GM20000 (cell line): ENCODE measurements at regions not wholly inside any gene's neighbourhood (a gene's known extent, or its start where the extent isn't known, plus 50 kb on each side); places are given as distances from the start of the nearest gene placed in this dataset.

Experiments
- DNase-seq: peaks from one replicate; pipeline ENCODE4 v3.0.0; 2012; ENCODE audit warnings: low spot score
- TF ChIP-seq, protein P1 (sequence below): IDR thresholded peaks from 2 replicates; pipeline ENCODE4 v1.5.1; 2012; ENCODE audit warnings: mild to moderate bottlenecking, control low read depth; ENCODE audit errors: extremely low read depth, missing control alignments

DNA sequence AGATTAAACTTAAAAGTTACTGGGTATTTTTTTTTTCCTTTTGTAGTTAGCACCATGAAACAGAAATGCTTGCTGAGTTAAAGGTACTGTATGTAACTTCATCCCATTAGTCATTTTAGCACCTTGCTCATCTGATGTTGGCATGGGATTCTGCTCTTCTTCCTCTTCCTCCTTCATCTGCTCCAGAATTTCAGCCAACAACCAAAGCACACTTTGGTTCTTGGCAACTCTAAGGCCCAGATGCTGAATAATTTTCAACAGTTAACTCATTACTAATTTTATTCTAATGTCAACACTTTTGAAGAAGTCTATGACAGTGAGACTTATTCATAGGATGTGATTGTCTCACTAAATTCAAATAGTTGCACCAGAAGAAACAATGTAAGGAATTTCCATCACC is 359.2 kb downstream of the KCTD12 start:
- TF ChIP-seq, protein P1, sequence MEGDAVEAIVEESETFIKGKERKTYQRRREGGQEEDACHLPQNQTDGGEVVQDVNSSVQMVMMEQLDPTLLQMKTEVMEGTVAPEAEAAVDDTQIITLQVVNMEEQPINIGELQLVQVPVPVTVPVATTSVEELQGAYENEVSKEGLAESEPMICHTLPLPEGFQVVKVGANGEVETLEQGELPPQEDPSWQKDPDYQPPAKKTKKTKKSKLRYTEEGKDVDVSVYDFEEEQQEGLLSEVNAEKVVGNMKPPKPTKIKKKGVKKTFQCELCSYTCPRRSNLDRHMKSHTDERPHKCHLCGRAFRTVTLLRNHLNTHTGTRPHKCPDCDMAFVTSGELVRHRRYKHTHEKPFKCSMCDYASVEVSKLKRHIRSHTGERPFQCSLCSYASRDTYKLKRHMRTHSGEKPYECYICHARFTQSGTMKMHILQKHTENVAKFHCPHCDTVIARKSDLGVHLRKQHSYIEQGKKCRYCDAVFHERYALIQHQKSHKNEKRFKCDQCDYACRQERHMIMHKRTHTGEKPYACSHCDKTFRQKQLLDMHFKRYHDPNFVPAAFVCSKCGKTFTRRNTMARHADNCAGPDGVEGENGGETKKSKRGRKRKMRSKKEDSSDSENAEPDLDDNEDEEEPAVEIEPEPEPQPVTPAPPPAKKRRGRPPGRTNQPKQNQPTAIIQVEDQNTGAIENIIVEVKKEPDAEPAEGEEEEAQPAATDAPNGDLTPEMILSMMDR, result no peak
- no peak for DNase-seq

DNA sequence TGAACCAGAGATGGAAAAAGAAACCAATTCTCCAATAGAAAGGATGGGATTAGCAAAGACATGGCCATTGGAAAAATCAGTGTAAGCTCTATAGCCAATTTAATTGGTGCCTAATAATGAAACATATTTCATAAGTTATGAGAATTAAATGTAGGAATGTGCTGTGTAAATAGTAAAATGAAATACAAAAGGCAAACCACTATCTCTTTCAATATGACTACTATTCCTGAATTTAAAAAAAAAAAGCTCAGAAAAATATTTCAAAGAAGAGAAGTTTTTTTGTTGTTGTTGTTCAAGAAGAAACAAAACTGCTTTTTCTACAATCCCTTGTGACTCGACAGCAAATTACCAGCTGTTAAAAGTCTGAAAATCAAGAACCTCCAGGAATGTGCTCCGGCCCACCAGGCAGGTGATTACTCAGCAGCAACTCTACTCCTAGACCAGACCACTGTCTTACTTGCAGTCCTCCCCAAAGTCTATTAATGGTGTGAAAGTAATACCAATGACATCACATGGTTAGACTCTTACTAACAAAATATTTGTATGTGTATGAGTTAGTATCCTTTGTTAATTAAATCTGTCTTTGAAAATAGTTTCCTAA is 362.4 kb downstream of the KCTD12 start:
- DNase-seq, result peak; percentile 18

DNA sequence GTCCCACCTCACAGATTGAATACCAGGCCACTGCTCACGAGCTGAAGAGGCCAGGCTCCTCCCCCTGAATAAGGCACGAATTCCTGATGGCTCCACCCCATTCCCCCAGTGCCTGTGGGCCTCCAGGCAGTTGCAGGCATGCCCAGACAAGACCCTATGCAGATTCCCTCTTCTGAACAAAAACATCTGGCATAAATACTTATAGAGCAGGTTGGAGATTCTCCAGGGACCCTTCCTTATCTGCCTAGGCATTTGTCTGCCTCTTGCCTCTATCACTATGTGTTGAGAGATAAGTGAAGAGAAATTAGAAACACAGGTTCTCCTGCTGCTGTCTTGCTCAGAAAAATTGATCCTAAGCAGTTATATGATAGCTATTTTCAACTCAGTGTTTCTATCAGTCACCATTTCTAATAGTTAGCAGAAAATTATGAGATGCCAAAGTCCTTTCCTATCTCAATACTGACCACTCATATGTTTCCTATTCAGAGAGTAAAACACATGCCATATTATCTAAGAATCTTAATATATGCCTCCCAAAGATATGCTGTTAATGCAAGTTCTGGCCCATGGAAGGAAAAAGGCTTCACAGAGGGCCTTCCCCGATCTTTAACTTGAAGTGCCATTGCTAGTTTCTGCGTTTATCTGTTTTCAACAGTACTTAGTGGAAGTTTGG is 364.0 kb downstream of the KCTD12 start:
- DNase-seq, result no peak
- TF ChIP-seq, protein P1, result no peak

More for the DNA sequence above, 362.4 kb downstream of the KCTD12 start:
- TF ChIP-seq, protein P1, result no peak

DNA sequence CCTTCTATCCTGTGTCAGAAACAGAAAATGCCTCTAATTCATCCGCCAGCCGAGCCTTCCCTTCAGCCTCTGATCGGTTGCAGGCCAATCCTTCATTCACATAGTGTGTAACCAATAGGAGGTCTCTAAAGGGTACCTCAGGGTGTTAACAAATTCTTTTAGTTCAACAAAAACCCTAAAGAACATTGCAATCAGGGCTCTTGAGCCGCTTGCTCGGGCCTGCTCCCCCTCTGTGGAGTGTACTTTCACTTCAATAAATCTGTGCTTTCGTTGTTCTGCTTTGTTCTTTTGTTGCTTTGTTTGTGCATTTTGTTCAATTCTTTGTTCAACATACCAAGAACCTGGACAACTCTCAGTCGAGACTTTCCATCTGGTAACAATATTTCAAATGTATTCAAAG is 366.5 kb downstream of the KCTD12 start:
- no peak for DNase-seq
- TF ChIP-seq, protein P1, result no peak

DNA sequence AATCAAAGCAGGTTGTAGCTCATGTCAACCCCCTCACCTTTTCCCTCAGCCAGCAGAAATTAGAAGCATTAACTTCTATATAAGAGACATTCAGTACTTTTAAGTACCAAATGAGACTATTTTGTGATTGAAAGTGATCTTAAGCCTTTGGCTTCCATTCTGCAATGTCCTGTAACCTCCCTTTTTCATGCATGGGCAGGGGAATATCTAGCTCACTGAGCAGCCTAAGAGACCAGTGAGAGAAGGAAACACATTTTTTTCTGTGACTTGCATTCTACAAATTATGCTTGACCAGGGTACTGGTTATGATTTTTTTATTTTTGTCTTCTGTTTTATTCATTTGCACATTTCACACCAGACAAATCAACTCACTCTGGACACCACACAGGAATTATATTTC is 369.6 kb downstream of the KCTD12 start:
- TF ChIP-seq, protein P1, result no peak
- no peak for DNase-seq

DNA sequence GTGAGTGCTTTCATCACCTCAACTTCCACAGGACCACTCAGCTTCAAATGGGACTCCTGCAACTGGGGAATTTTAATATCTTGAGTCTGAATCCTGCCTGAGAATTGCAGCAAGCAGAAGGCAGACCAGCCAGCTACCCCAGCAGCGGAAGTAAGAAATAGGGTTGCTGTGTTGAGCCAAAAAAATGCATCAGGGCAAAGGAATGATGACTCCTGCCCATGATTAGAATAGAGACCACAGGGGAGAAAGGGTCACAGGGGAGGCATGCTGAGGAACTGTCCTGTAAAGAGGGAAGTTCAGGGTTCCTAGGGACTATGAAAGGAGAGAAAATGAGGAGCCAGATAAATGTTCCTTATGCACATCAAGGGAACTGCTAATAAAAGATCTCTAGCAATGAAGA is 370.2 kb downstream of the KCTD12 start:
- no peak for DNase-seq

DNA sequence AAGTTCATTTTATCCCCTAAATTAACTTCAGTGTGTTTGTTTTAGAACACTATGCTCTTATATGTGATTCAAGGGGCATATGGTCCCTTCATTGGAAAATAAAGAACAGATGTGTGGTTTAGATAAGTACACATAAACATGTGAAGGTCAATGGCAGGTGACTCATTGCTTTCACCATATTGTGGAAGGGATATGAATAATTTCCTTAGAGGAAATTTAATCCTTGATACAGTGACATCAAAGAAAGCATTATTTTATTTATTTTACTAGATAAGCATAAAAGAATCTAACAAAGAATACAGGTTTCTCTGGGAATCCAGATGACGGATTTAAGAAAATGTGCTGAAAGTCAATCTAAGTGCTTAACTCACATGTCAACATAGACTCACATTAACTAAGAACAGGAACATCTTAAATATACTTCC is 373.5 kb downstream of the KCTD12 start:
- DNase-seq, result no peak
- TF ChIP-seq, protein P1, result no peak

More for the DNA sequence above, 370.2 kb downstream of the KCTD12 start:
- TF ChIP-seq, protein P1, result no peak
